Upper lobe of left lung (tissue), 6 donors: ENCODE measurements at regions not wholly inside any gene's neighbourhood (a gene's known extent, or its start where the extent isn't known, plus 50 kb on each side); places are given as distances from the start of the nearest gene placed in this dataset.

Experiments
- ATAC-seq, 2 donors: fragments of 200-7000 bp; cut with Tn5 transposase; one replicate each; pipeline ENCODE4 v1.9.1; 2022; ENCODE audit warnings: mild to moderate bottlenecking in 2 of 2, moderate library complexity in 2 of 2; ENCODE audit not compliant: low FRiP score in 2 of 2
- DNase-seq, 2 donors: peaks; one replicate each; pipeline ENCODE4 v3.0.0-alpha.2; 2019 to 2020
- H3K27ac ChIP-seq, 4 donors: fragments of 200-600 bp; sonication (generic); one replicate each; pipeline ENCODE4 v1.5.1; 2016 to 2019
- H3K27me3 ChIP-seq, 4 donors: fragments of 200-600 bp; sonication (generic); one replicate each; pipeline ENCODE4 v1.5.1; 2017 to 2019
- H3K36me3 ChIP-seq, 4 donors: fragments of 200-600 bp; sonication (generic); one replicate each; pipeline ENCODE4 v1.5.1; 2016 to 2019
- H3K4me1 ChIP-seq, 4 donors: fragments of 200-600 bp; sonication (generic); one replicate each; pipeline ENCODE4 v1.5.1; 2018 to 2019
- H3K4me3 ChIP-seq, 4 donors: fragments of 200-600 bp; sonication (generic); one replicate each; pipeline ENCODE4 v1.5.1; 2017 to 2019; ENCODE audit warnings: mild to moderate bottlenecking in 2 of 4, moderate library complexity in 1 of 4
- H3K9me3 ChIP-seq, 4 donors: fragments of 200-600 bp; sonication (generic); one replicate each; pipeline ENCODE4 v1.5.1; 2018 to 2019
- EP300 ChIP-seq, 4 donors: sonication (generic); formaldehyde crosslinking; IDR thresholded peaks; one replicate each; pipeline ENCODE4 v1.5.1; 2017; ENCODE audit warnings: antibody characterized with exemption in 4 of 4, control low read depth in 2 of 4
- POLR2A ChIP-seq, 4 donors: fragments of 450-650 bp; IDR thresholded peaks; one replicate each; pipeline ENCODE4 v1.5.1; 2016 to 2017; ENCODE audit warnings: antibody characterized with exemption in 4 of 4, mild to moderate bottlenecking in 2 of 4
- POLR2AphosphoS5 ChIP-seq, 2 donors: sonication (generic); formaldehyde crosslinking; IDR thresholded peaks; one replicate each; pipeline ENCODE4 v1.5.1; 2017; ENCODE audit warnings: antibody characterized with exemption in 2 of 2
- WGBS, 2 donors: methylation state at CpG; one replicate each; pipeline ENCODE4 v1.1.5; 2017 to 2018; 5-methylcytosine and 5-hydroxymethylcytosine counted together
- TF ChIP-seq, protein P1 (sequence below), 6 experiments: fragments of 450-650 bp in 4 of 6; fragments of 200-600 bp in 2 of 6; sonication (generic) in 2 of 6; IDR thresholded peaks; one replicate each; pipeline ENCODE4 v1.5.1; 2016 to 2019; ENCODE audit warnings: antibody characterized with exemption in 6 of 6
- donor health status: DM: no; HTN: no; CAD: no; lungs with moderate emphysema.
- donor health status: DM: no; HTN: yes; CAD: no; lungs with severe emphysema.

DNA sequence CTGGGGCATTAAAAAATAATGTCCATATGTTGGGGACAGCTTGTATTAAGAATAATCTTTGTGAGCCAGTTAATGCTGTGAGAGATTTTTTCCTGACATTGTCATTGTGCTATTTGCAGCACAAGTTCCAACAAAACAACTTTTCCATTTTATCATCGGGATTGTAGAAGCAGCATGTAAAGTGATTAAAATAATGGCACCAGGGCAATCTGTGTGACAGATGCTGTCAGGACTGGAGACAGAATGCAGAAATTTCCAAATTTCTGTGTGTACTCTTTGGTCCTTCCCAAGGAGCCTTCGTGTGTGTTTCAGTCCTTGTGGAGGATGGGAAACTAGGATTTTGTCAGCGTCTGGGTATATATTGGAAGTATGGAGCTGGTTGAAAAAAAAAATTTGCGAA, 101.5 kb upstream of the LIMCH1 start:
- no peaks in the 10 kb centered on the region for H3K36me3 ChIP-seq
- ATAC-seq: no peak
- H3K9me3 ChIP-seq: no peaks in the 10 kb centered on the region
- H3K27me3 ChIP-seq: no peaks in the 10 kb centered on the region
- peaks cover 38 to 59% (median 45%) of the 10 kb centered on the region in 4 donors for H3K4me1 ChIP-seq
- no peak for DNase-seq
- 73 to 89% methylated on average over 4 of the region's 4 CpGs for WGBS, 2 donors
- H3K27ac ChIP-seq: peak overlapping the region in 2 of 4 donors; percentile 6 to 35
- H3K4me3 ChIP-seq: no peak overlapping the region
- TF ChIP-seq EP300 (IDR thresholded peaks at IDR 0.05): no peak
- TF ChIP-seq, protein P1, sequence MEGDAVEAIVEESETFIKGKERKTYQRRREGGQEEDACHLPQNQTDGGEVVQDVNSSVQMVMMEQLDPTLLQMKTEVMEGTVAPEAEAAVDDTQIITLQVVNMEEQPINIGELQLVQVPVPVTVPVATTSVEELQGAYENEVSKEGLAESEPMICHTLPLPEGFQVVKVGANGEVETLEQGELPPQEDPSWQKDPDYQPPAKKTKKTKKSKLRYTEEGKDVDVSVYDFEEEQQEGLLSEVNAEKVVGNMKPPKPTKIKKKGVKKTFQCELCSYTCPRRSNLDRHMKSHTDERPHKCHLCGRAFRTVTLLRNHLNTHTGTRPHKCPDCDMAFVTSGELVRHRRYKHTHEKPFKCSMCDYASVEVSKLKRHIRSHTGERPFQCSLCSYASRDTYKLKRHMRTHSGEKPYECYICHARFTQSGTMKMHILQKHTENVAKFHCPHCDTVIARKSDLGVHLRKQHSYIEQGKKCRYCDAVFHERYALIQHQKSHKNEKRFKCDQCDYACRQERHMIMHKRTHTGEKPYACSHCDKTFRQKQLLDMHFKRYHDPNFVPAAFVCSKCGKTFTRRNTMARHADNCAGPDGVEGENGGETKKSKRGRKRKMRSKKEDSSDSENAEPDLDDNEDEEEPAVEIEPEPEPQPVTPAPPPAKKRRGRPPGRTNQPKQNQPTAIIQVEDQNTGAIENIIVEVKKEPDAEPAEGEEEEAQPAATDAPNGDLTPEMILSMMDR (IDR thresholded peaks at IDR 0.05): no peak
- no peak for TF ChIP-seq POLR2A (IDR thresholded peaks at IDR 0.05)
- no peak for TF ChIP-seq POLR2AphosphoS5 (IDR thresholded peaks at IDR 0.05)

DNA sequence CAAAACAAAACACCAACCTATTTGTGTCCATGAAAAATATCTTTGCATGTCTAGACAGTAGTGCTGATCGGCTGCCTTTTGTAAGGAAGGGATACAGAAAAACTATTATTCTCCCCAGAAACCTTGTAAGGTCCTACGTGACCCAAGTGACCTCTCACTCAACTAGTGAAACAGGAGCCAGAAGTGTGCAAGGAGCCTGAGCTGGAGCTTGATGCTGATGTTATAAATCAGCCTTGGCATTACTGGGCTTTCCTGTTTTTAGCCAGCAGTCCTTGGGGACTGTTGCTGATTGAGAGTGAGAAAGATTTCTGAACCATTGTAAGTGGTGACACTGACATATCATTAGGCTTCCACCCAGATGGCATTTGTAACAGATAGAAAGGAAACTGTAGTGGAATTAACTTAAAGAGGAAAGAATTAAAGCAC, 100.8 kb upstream of the LIMCH1 start:
- TF ChIP-seq POLR2AphosphoS5 (IDR thresholded peaks at IDR 0.05) (no peak), EP300 (IDR thresholded peaks at IDR 0.05) (no peak), POLR2A (IDR thresholded peaks at IDR 0.05) (no peak)
- TF ChIP-seq, protein P1 (IDR thresholded peaks at IDR 0.05): no peak
- 40 to 61% methylated on average over 2 of the region's 2 CpGs for WGBS, 2 donors
- Histone ChIP-seq H3K36me3 (no peaks in the 10 kb centered on the region), H3K9me3 (no peaks in the 10 kb centered on the region), H3K4me3 (no peak overlapping the region), H3K27me3 (no peaks in the 10 kb centered on the region), H3K4me1 (peaks cover 36 to 53% (median 39%) of the 10 kb centered on the region in 4 donors), H3K27ac (peak overlapping the region in 3 of 4 donors; percentile 8 to 35 (median 18))
- DNase-seq (no peak), ATAC-seq (no peak)

DNA sequence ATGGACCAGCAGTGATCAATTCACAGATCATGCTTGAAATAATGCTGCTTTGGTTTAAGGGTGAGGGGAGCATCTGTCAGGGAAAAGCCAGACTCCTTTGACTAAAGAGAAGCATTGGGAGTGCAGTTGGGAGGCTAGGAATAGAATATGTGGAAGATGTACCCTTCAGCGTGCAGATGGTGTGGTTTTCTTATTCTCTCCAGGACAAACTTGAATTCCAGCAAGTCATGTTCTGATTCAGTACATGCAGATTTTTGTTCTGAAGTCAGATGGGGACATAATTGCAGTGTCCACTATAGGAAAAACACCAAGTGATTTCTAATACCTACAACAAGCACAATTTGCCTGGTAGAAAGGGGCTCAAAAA, 99.0 kb upstream of the LIMCH1 start:
- TF ChIP-seq POLR2AphosphoS5 (IDR thresholded peaks at IDR 0.05) (no peak), POLR2A (IDR thresholded peaks at IDR 0.05) (no peak), EP300 (IDR thresholded peaks at IDR 0.05) (no peak)
- TF ChIP-seq, protein P1 (IDR thresholded peaks at IDR 0.05): no peak
- Histone ChIP-seq H3K4me3 (no peak overlapping the region), H3K27me3 (no peaks in the 10 kb centered on the region), H3K36me3 (no peaks in the 10 kb centered on the region), H3K9me3 (no peaks in the 10 kb centered on the region), H3K4me1 (peaks cover 30 to 52% (median 41%) of the 10 kb centered on the region in 4 donors), H3K27ac (peak overlapping the region in 1 of 4 donors; percentile 55)
- ATAC-seq (no peak), DNase-seq (no peak)
- 83 to 85% methylated on average over 1 of the region's 1 CpG for WGBS, 2 donors

DNA sequence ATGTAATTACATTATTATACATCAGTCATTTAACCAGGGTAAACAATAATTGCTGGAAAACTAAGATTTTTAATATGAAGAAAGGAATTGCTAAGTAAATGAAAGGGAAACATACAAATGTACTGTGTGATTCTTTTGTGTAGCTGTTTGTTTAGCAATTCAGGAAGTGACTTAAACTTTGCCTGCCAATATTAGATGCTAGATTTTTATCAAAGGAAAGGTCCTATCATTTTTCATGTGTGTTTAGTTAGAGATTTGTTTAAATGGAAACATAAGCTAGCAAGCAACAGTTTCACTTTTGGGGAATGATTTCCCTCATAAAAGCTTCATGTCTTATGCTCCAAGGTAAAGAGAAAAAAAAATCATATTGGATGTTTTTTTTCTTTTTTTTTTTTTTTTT, 95.1 kb upstream of the LIMCH1 start:
- H3K4me1 ChIP-seq: peaks cover 25 to 34% (median 26%) of the 10 kb centered on the region in 4 donors
- ATAC-seq (no peak), DNase-seq (no peak)
- H3K27ac ChIP-seq: no peak overlapping the region
- H3K27me3 ChIP-seq: no peaks in the 10 kb centered on the region
- no peak overlapping the region for H3K4me3 ChIP-seq
- H3K9me3 ChIP-seq: no peaks in the 10 kb centered on the region
- H3K36me3 ChIP-seq: no peaks in the 10 kb centered on the region
- TF ChIP-seq POLR2A (IDR thresholded peaks at IDR 0.05) (no peak), EP300 (IDR thresholded peaks at IDR 0.05) (no peak), POLR2AphosphoS5 (IDR thresholded peaks at IDR 0.05) (no peak)
- TF ChIP-seq, protein P1 (IDR thresholded peaks at IDR 0.05): no peak

DNA sequence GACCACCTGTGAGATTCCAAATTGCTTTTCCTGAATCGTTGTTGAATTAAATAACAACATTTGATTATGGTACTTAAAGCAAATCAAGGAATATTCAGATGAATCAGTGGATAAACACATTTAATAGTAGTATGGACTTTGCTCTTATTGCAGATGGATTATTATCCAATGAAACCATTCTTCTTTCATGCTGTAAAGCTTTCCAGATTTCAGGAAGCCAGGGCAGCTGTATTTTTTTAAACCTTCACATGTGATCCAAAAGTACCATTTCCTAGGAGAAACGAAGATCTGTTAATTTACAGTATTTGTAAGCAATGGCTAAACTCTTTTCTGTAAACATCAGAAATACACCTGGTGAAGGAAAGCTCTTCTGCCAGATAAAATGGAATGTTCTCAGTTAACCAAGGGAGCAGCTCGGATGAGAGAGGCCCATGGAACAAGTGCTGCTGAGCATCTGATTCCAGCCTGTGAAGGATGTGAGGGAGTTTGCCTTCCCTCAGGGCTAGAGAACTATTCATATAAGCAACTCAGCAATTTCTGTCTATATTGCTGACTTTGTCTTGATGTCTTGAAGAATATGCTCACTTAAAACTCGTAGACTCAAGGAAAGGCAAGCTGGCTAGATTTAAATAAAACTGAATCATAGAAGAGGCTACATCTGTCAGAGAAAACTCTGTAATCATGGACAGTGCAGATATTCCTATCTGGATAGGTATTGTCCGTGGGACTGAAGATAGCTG, 94.4 kb upstream of the LIMCH1 start:
- H3K27me3 ChIP-seq: no peaks in the 10 kb centered on the region
- no peak overlapping the region for H3K27ac ChIP-seq
- 65 to 67% methylated on average over 5 of the region's 5 CpGs for WGBS, 2 donors
- no peak for ATAC-seq
- no peaks in the 10 kb centered on the region for H3K36me3 ChIP-seq
- H3K9me3 ChIP-seq: no peaks in the 10 kb centered on the region
- TF ChIP-seq EP300 (IDR thresholded peaks at IDR 0.05) (no peak), POLR2A (IDR thresholded peaks at IDR 0.05) (no peak), POLR2AphosphoS5 (IDR thresholded peaks at IDR 0.05) (no peak)
- TF ChIP-seq, protein P1 (IDR thresholded peaks at IDR 0.05): no peak
- no peak overlapping the region for H3K4me3 ChIP-seq
- peaks cover 20 to 28% (median 23%) of the 10 kb centered on the region in 4 donors for H3K4me1 ChIP-seq
- DNase-seq: no peak
